ENCODE measurements at regions not wholly inside any gene's neighbourhood (a gene's known extent, or its start where the extent isn't known, plus 50 kb on each side); places are given as distances from the start of the nearest gene placed in this dataset.
A peak's percentile ranks its signal among the peaks of the same experiment; 100 is the strongest.

- Histone ChIP-seq H3K36me3 (ENCODE audit: control insufficient read depth, insufficient read depth, low read length) (no peaks in the 10 kb centered on the region), H3K27me3 (ENCODE audit: control insufficient read depth, insufficient read depth, low read length) (no peaks in the 10 kb centered on the region), H3K9me3 (ENCODE audit: control insufficient read depth, insufficient read depth, low read depth, low read length) (no peaks in the 10 kb centered on the region), H3K4me2 (ENCODE audit: extremely low read depth, insufficient read depth, low read length) (no peak overlapping the region), H3K4me1 (ENCODE audit: control insufficient read depth, extremely low read depth, insufficient read depth, low read length) (no peaks in the 10 kb centered on the region), H3K27ac (ENCODE audit: insufficient read depth, low read length) (no peak overlapping the region), H3K9ac (ENCODE audit: insufficient read depth, low read length) (no peak overlapping the region), H4K20me1 (ENCODE audit: control insufficient read depth, extremely low read depth, insufficient read depth, low read length) (no peaks in the 10 kb centered on the region), H3K4me3 (replicated peaks in 1 of 4; ENCODE audit: control extremely low read depth in 1 of 4, insufficient read depth in 1 of 4, low read depth in 3 of 4, low read length in 4 of 4) (no peak overlapping the region), H3K79me2 (ENCODE audit: control insufficient read depth, insufficient read depth, low read length) (no peaks in the 10 kb centered on the region), H2AFZ (ENCODE audit: low read length) (no peak overlapping the region)
- TF ChIP-seq CTCF (conservative IDR thresholded peaks at IDR 0.05 in 1 of 2, IDR thresholded peaks at IDR 0.05 in 1 of 2; ENCODE audit: low read depth in 1 of 2, low read length in 2 of 2) = no peak
- TF ChIP-seq EZH2 (IDR thresholded peaks at IDR 0.05; ENCODE audit: low read length, missing control alignments) = no peak
- no peak for DNase-seq (ENCODE audit: low read depth in 2 of 2)
Measured at GRCh38 chr14:38904959-38905358, 198.1 kb downstream of the SEC23A start.

GRCh38 chr14:38901791-38902190 is 201.2 kb downstream of the SEC23A start:
- no peak overlapping the region for H3K9ac ChIP-seq (ENCODE audit: insufficient read depth, low read length)
- H3K27ac ChIP-seq (ENCODE audit: insufficient read depth, low read length) = no peak overlapping the region
- DNase-seq (ENCODE audit: low read depth in 2 of 2) = no peak
- H4K20me1 ChIP-seq (ENCODE audit: control insufficient read depth, extremely low read depth, insufficient read depth, low read length) = no peaks in the 10 kb centered on the region
- no peaks in the 10 kb centered on the region for H3K36me3 ChIP-seq (ENCODE audit: control insufficient read depth, insufficient read depth, low read length)
- H3K4me3 ChIP-seq (replicated peaks in 1 of 4; ENCODE audit: control extremely low read depth in 1 of 4, insufficient read depth in 1 of 4, low read depth in 3 of 4, low read length in 4 of 4) = no peak overlapping the region
- no peak overlapping the region for H3K4me2 ChIP-seq (ENCODE audit: extremely low read depth, insufficient read depth, low read length)
- no peaks in the 10 kb centered on the region for H3K9me3 ChIP-seq (ENCODE audit: control insufficient read depth, insufficient read depth, low read depth, low read length)
- no peaks in the 10 kb centered on the region for H3K79me2 ChIP-seq (ENCODE audit: control insufficient read depth, insufficient read depth, low read length)
- H3K4me1 ChIP-seq (ENCODE audit: control insufficient read depth, extremely low read depth, insufficient read depth, low read length) = no peaks in the 10 kb centered on the region
- no peak overlapping the region for H2AFZ ChIP-seq (ENCODE audit: low read length)
- TF ChIP-seq EZH2 (IDR thresholded peaks at IDR 0.05; ENCODE audit: low read length, missing control alignments) (no peak), CTCF (conservative IDR thresholded peaks at IDR 0.05 in 1 of 2, IDR thresholded peaks at IDR 0.05 in 1 of 2; ENCODE audit: low read depth in 1 of 2, low read length in 2 of 2) (no peak)
- no peaks in the 10 kb centered on the region for H3K27me3 ChIP-seq (ENCODE audit: control insufficient read depth, insufficient read depth, low read length)

- Histone ChIP-seq H3K4me3 (replicated peaks in 1 of 4; ENCODE audit: control extremely low read depth in 1 of 4, insufficient read depth in 1 of 4, low read depth in 3 of 4, low read length in 4 of 4) (no peak overlapping the region), H2AFZ (ENCODE audit: low read length) (no peak overlapping the region), H3K79me2 (ENCODE audit: control insufficient read depth, insufficient read depth, low read length) (no peaks in the 10 kb centered on the region), H3K27me3 (ENCODE audit: control insufficient read depth, insufficient read depth, low read length) (no peaks in the 10 kb centered on the region), H4K20me1 (ENCODE audit: control insufficient read depth, extremely low read depth, insufficient read depth, low read length) (no peaks in the 10 kb centered on the region), H3K9me3 (ENCODE audit: control insufficient read depth, insufficient read depth, low read depth, low read length) (no peaks in the 10 kb centered on the region), H3K9ac (ENCODE audit: insufficient read depth, low read length) (no peak overlapping the region), H3K4me1 (ENCODE audit: control insufficient read depth, extremely low read depth, insufficient read depth, low read length) (no peaks in the 10 kb centered on the region), H3K4me2 (ENCODE audit: extremely low read depth, insufficient read depth, low read length) (no peak overlapping the region), H3K36me3 (ENCODE audit: control insufficient read depth, insufficient read depth, low read length) (no peaks in the 10 kb centered on the region), H3K27ac (ENCODE audit: insufficient read depth, low read length) (no peak overlapping the region)
- TF ChIP-seq EZH2 (IDR thresholded peaks at IDR 0.05; ENCODE audit: low read length, missing control alignments) (no peak), CTCF (conservative IDR thresholded peaks at IDR 0.05 in 1 of 2, IDR thresholded peaks at IDR 0.05 in 1 of 2; ENCODE audit: low read depth in 1 of 2, low read length in 2 of 2) (no peak)
- peak in 1 of 2 donors; percentile 4 for DNase-seq (ENCODE audit: low read depth in 2 of 2)
Measured at GRCh38 chr14:38900887-38901286, 202.1 kb downstream of the SEC23A start.

Measured in fibroblast of lung (primary cell).